Effector CD4-positive, alpha-beta T cell (primary cell): ENCODE measurements at regions not wholly inside any gene's neighbourhood (a gene's known extent, or its start where the extent isn't known, plus 50 kb on each side); places are given as distances from the start of the nearest gene placed in this dataset.

Experiments
- DNase-seq: peaks from one replicate; pipeline ENCODE4 v3.0.0-alpha.2; 2020

- no peak for DNase-seq
Observed at GRCh38 chr2:220185766-220186305, 558.4 kb downstream of the SLC4A3 start.

- no peak for DNase-seq
Observed at GRCh38 chr2:220188031-220188430, 560.6 kb downstream of the SLC4A3 start.

- DNase-seq: no peak
Observed at GRCh38 chr2:220191031-220191430, 563.6 kb downstream of the SLC4A3 start.

- DNase-seq: no peak
Observed at GRCh38 chr2:220191737-220192136, 564.3 kb downstream of the SLC4A3 start.

- no peak for DNase-seq
Observed at GRCh38 chr2:220192994-220193753, 565.7 kb downstream of the SLC4A3 start.

- no peak for DNase-seq
Observed at GRCh38 chr2:220194630-220195584, 567.5 kb downstream of the SLC4A3 start.

- no peak for DNase-seq
Observed at GRCh38 chr2:220198896-220199295, 571.5 kb downstream of the SLC4A3 start.

- DNase-seq: no peak
Observed at GRCh38 chr2:220202066-220202465, 574.6 kb downstream of the SLC4A3 start.

- DNase-seq: no peak
Observed at GRCh38 chr2:220209093-220209492, 581.7 kb downstream of the SLC4A3 start.

- DNase-seq: no peak
Observed at GRCh38 chr2:220209751-220210150, 582.3 kb downstream of the SLC4A3 start.

GRCh38 chr2:220212296-220213080, 585.1 kb downstream of the SLC4A3 start:
- DNase-seq: no peak

- no peak for DNase-seq
Observed at GRCh38 chr2:220215785-220216184, 588.4 kb downstream of the SLC4A3 start.

- no peak for DNase-seq
Observed at GRCh38 chr2:220219371-220219770, 591.9 kb downstream of the SLC4A3 start.

- DNase-seq: no peak
Observed at GRCh38 chr2:220220009-220220408, 592.6 kb downstream of the SLC4A3 start.

- no peak for DNase-seq
Observed at GRCh38 chr2:220221992-220222391, 594.6 kb downstream of the SLC4A3 start.

- no peak for DNase-seq
Observed at GRCh38 chr2:220224691-220225543, 597.5 kb downstream of the SLC4A3 start.

GRCh38 chr2:220226076-220226475, 598.6 kb downstream of the SLC4A3 start:
- DNase-seq: no peak

- no peak for DNase-seq
Observed at GRCh38 chr2:220226546-220226945, 599.1 kb downstream of the SLC4A3 start.

- DNase-seq: no peak
Observed at GRCh38 chr2:220227266-220227920, 600.0 kb downstream of the SLC4A3 start.

- no peak for DNase-seq
Observed at GRCh38 chr2:220228310-220229006, 601.0 kb downstream of the SLC4A3 start.

GRCh38 chr2:220240641-220241040, 613.2 kb downstream of the SLC4A3 start:
- DNase-seq: no peak
